ENCODE measurements at regions not wholly inside any gene's neighbourhood (a gene's known extent, or its start where the extent isn't known, plus 50 kb on each side); places are given as distances from the start of the nearest gene placed in this dataset.
"Not testable (repeated sequence)": the region's sequence is repeated elsewhere in the genome, so short reads cannot be mapped to it uniquely, and the experiment has no call there.

GRCh38 chr4:164095313-164096110 is 601.0 kb downstream of the TMA16 start:
- no peak for DNase-seq (ENCODE audit: low read depth in 2 of 2)

- DNase-seq (ENCODE audit: low read depth in 2 of 2) = no peak
Measured at GRCh38 chr4:164096766-164097518, 602.5 kb downstream of the TMA16 start.

GRCh38 chr4:164100741-164101365 is 606.4 kb downstream of the TMA16 start:
- DNase-seq (ENCODE audit: low read depth in 2 of 2) = not testable (repeated sequence)

- no peak for DNase-seq (ENCODE audit: low read depth in 2 of 2)
Measured at GRCh38 chr4:164108971-164109370, 614.5 kb downstream of the TMA16 start.

- no peak for DNase-seq (ENCODE audit: low read depth in 2 of 2)
Measured at GRCh38 chr4:164109503-164109902, 615.0 kb downstream of the TMA16 start.

- DNase-seq (ENCODE audit: low read depth in 2 of 2) = no peak
Measured at GRCh38 chr4:164115236-164115635, 620.7 kb downstream of the TMA16 start.

GRCh38 chr4:164116286-164116685 is 621.8 kb downstream of the TMA16 start:
- DNase-seq (ENCODE audit: low read depth in 2 of 2) = no peak

- no peak for DNase-seq (ENCODE audit: low read depth in 2 of 2)
Measured at GRCh38 chr4:164134388-164134787, 619.5 kb upstream of the SMIM31 start.

- no peak for DNase-seq (ENCODE audit: low read depth in 2 of 2)
Measured at GRCh38 chr4:164136180-164136616, 617.7 kb upstream of the SMIM31 start.

GRCh38 chr4:164138521-164138920 is 615.4 kb upstream of the SMIM31 start:
- no peak for DNase-seq (ENCODE audit: low read depth in 2 of 2)

- DNase-seq (ENCODE audit: low read depth in 2 of 2) = no peak
Measured at GRCh38 chr4:164139291-164139690, 614.6 kb upstream of the SMIM31 start.

GRCh38 chr4:164141755-164142375 is 612.1 kb upstream of the SMIM31 start:
- DNase-seq (ENCODE audit: low read depth in 2 of 2) = not testable (repeated sequence)

GRCh38 chr4:164154416-164154815 is 599.5 kb upstream of the SMIM31 start:
- no peak for DNase-seq (ENCODE audit: low read depth in 2 of 2)

GRCh38 chr4:164169591-164169990 is 584.3 kb upstream of the SMIM31 start:
- DNase-seq (ENCODE audit: low read depth in 2 of 2) = no peak

- no peak for DNase-seq (ENCODE audit: low read depth in 2 of 2)
Measured at GRCh38 chr4:164177153-164177552, 576.8 kb upstream of the SMIM31 start.

GRCh38 chr4:164177753-164178152 is 576.2 kb upstream of the SMIM31 start:
- DNase-seq (ENCODE audit: low read depth in 2 of 2) = no peak

- DNase-seq (ENCODE audit: low read depth in 2 of 2) = no peak
Measured at GRCh38 chr4:164188236-164188635, 565.7 kb upstream of the SMIM31 start.

- DNase-seq (ENCODE audit: low read depth in 2 of 2) = no peak
Measured at GRCh38 chr4:164192844-164193243, 561.1 kb upstream of the SMIM31 start.

- DNase-seq (ENCODE audit: low read depth in 2 of 2) = no peak
Measured at GRCh38 chr4:164193676-164194075, 560.3 kb upstream of the SMIM31 start.

- no peak for DNase-seq (ENCODE audit: low read depth in 2 of 2)
Measured at GRCh38 chr4:164197556-164197955, 556.4 kb upstream of the SMIM31 start.

GRCh38 chr4:164203476-164203875 is 550.5 kb upstream of the SMIM31 start:
- no peak for DNase-seq (ENCODE audit: low read depth in 2 of 2)

GRCh38 chr4:164204434-164204833 is 549.5 kb upstream of the SMIM31 start:
- DNase-seq (ENCODE audit: low read depth in 2 of 2) = no peak
